GM23338 (cell line): ENCODE measurements at regions not wholly inside any gene's neighbourhood (a gene's known extent, or its start where the extent isn't known, plus 50 kb on each side); places are given as distances from the start of the nearest gene placed in this dataset.

ENCODE experiments used
- CREB1 ChIP-seq: fragments of 250-450 bp; sonication (Bioruptor Pico); IDR thresholded peaks from 2 replicates; pipeline ENCODE4 v1.5.0; 2020; ENCODE audit warnings: low read depth, mild to moderate bottlenecking, moderate library complexity
- CTCF ChIP-seq, 2 experiments: fragments of 200-600 bp in 1 of 2; sonication (generic) in 1 of 2; conservative IDR thresholded peaks; 2 replicates each; pipeline versions ENCODE4 v1.5.1 to v1.6.1; 2016 to 2017; ENCODE audit warnings: antibody characterized with exemption in 2 of 2, low read depth in 2 of 2, mild to moderate bottlenecking in 2 of 2, moderate library complexity in 1 of 2
- ETS1 ChIP-seq: IDR thresholded peaks from 2 replicates; pipeline ENCODE4 v1.6.1; 2016; ENCODE audit warnings: antibody characterized with exemption
- EZH2 ChIP-seq: fragments of 200-600 bp; sonication (generic); IDR thresholded peaks from one replicate; pipeline ENCODE4 v1.8.0; 2017; ENCODE audit warnings: antibody characterized with exemption, mild to moderate bottlenecking, low read depth; ENCODE audit not compliant: unreplicated experiment
- EZH2phosphoT487 ChIP-seq: fragments of 200-600 bp; sonication (generic); IDR thresholded peaks from one replicate; pipeline ENCODE4 v1.8.1; 2018; ENCODE audit warnings: antibody characterized with exemption; ENCODE audit not compliant: unreplicated experiment
- JUNB ChIP-seq: IDR thresholded peaks from one replicate; pipeline ENCODE4 v1.6.1; 2016; ENCODE audit warnings: antibody characterized with exemption; ENCODE audit not compliant: unreplicated experiment
- NANOG ChIP-seq: IDR thresholded peaks from 2 replicates; pipeline ENCODE4 v1.6.1; 2016; ENCODE audit warnings: antibody characterized with exemption, borderline replicate concordance
- POLR2AphosphoS5 ChIP-seq: IDR thresholded peaks from 2 replicates; pipeline ENCODE4 v1.6.1; 2016; ENCODE audit warnings: antibody characterized with exemption, low read depth
- REST ChIP-seq: IDR thresholded peaks from one replicate; pipeline ENCODE4 v1.6.1; 2018; ENCODE audit warnings: antibody characterized with exemption; ENCODE audit not compliant: unreplicated experiment
- STAT1 ChIP-seq: IDR thresholded peaks from one replicate; pipeline ENCODE4 v1.6.1; 2016; ENCODE audit warnings: antibody characterized with exemption; ENCODE audit not compliant: unreplicated experiment
- ZNF331 ChIP-seq: fragments of 250-450 bp; sonication (Bioruptor Pico); IDR thresholded peaks from 2 replicates; pipeline ENCODE4 v1.5.0; 2020; ENCODE audit warnings: low read depth, mild to moderate bottlenecking, moderate library complexity

- TF ChIP-seq EZH2phosphoT487: no peak
- TF ChIP-seq CTCF (conservative IDR thresholded peaks at IDR 0.05; ENCODE audit: low read depth in 2 of 2): no peak
- no peak for TF ChIP-seq REST
- no peak for TF ChIP-seq POLR2AphosphoS5
- no peak for TF ChIP-seq CREB1 (CRISPR knock-in tag)
- TF ChIP-seq JUNB: no peak
- no peak for TF ChIP-seq ZNF331
- TF ChIP-seq EZH2: no peak
- TF ChIP-seq NANOG: no peak
- no peak for TF ChIP-seq ETS1
- no peak for TF ChIP-seq STAT1
These were observed 61.0 kb downstream of the IER5 start for GRCh38 chr1:181149326-181150125.
